Right atrium auricular region (tissue), 2 donors: ENCODE measurements at regions not wholly inside any gene's neighbourhood (a gene's known extent, or its start where the extent isn't known, plus 50 kb on each side); places are given as distances from the start of the nearest gene placed in this dataset.
"Not testable (repeated sequence)": the region's sequence is repeated elsewhere in the genome, so short reads cannot be mapped to it uniquely, and the experiment has no call there.

Experiments used
- DNase-seq: peaks from one replicate; pipeline ENCODE4 v3.0.0-alpha.2; 2019; ENCODE audit warnings: low spot score
- H3K27ac ChIP-seq, 2 donors: fragments of 200-600 bp; sonication (generic); 1 replicate in 1 of 2; 2 replicates in 1 of 2; pipeline ENCODE4 v1.5.1; 2016 to 2019
- H3K27me3 ChIP-seq, 2 donors: fragments of 200-600 bp; sonication (generic); one replicate each; pipeline versions ENCODE4 v1.5.1 to v1.6.0; 2017 to 2019
- H3K36me3 ChIP-seq: fragments of 200-600 bp; sonication (generic); one replicate; pipeline ENCODE4 v1.5.1; 2016
- H3K4me1 ChIP-seq, 2 donors: fragments of 200-600 bp; sonication (generic); one replicate each; pipeline versions ENCODE4 v1.5.1 to v1.6.0; 2017 to 2019
- H3K4me3 ChIP-seq, 2 donors: fragments of 200-600 bp; sonication (generic); 1 replicate in 1 of 2; 2 replicates in 1 of 2; pipeline ENCODE4 v1.5.1; 2017 to 2019; ENCODE audit warnings: mild to moderate bottlenecking in 1 of 2, moderate library complexity in 1 of 2
- H3K9me3 ChIP-seq, 2 donors: fragments of 200-600 bp; sonication (generic); one replicate each; pipeline ENCODE4 v1.5.1; 2019
- TF ChIP-seq, protein P1 (sequence below), 2 donors: fragments of 200-600 bp; sonication (generic); IDR thresholded peaks; one replicate each; pipeline ENCODE4 v1.5.1; 2019; ENCODE audit warnings: antibody characterized with exemption in 2 of 2

GRCh38 chr1:208724079-208724478, 479.9 kb upstream of the PLXNA2 start:
- Histone ChIP-seq H3K4me1 (no peaks in the 10 kb centered on the region), H3K36me3 (no peaks in the 10 kb centered on the region), H3K27ac (no peak overlapping the region), H3K27me3 (no peaks in the 10 kb centered on the region), H3K4me3 (no peak overlapping the region), H3K9me3 (peaks cover 11 to 29% of the 10 kb centered on the region in 2 donors)
- DNase-seq, result no peak
- TF ChIP-seq, protein P1, sequence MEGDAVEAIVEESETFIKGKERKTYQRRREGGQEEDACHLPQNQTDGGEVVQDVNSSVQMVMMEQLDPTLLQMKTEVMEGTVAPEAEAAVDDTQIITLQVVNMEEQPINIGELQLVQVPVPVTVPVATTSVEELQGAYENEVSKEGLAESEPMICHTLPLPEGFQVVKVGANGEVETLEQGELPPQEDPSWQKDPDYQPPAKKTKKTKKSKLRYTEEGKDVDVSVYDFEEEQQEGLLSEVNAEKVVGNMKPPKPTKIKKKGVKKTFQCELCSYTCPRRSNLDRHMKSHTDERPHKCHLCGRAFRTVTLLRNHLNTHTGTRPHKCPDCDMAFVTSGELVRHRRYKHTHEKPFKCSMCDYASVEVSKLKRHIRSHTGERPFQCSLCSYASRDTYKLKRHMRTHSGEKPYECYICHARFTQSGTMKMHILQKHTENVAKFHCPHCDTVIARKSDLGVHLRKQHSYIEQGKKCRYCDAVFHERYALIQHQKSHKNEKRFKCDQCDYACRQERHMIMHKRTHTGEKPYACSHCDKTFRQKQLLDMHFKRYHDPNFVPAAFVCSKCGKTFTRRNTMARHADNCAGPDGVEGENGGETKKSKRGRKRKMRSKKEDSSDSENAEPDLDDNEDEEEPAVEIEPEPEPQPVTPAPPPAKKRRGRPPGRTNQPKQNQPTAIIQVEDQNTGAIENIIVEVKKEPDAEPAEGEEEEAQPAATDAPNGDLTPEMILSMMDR (IDR thresholded peaks at IDR 0.05), result no peak

DNA sequence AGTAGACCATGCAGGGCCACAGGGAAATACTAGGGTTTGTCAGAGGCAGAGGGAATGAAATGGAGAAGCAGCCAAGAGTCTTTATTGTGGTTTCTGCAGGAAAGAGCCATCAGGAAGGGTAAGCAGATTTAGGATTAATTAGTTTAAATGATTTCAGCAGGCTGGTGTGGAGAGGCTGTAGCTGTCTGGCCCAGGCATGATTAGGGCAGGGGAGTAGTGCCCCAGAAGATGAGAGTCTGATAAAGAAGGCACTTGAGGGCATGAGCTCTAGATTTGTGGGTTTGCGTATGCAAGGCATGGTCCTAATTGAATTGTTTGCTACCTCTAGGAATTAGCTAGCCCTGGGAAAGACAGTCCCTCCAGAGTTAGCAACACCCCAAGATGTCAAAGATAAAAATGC, 484.6 kb upstream of the PLXNA2 start:
- TF ChIP-seq, protein P1 (IDR thresholded peaks at IDR 0.05), result no peak
- Histone ChIP-seq H3K4me1 (no peaks in the 10 kb centered on the region), H3K9me3 (peaks cover 0 to 2% of the 10 kb centered on the region in 2 donors), H3K36me3 (no peaks in the 10 kb centered on the region), H3K27ac (no peak overlapping the region), H3K27me3 (no peaks in the 10 kb centered on the region), H3K4me3 (no peak overlapping the region)
- no peak for DNase-seq

- no peaks in the 10 kb centered on the region for H3K9me3 ChIP-seq
- TF ChIP-seq, protein P1 (IDR thresholded peaks at IDR 0.05), result no peak
- H3K4me1 ChIP-seq, result no peaks in the 10 kb centered on the region
- H3K4me3 ChIP-seq, result peak overlapping the region in 1 of 2 donors; percentile 18
- no peak overlapping the region for H3K27ac ChIP-seq
- no peaks in the 10 kb centered on the region for H3K27me3 ChIP-seq
- H3K36me3 ChIP-seq, result no peaks in the 10 kb centered on the region
- DNase-seq, result no peak
Measured at GRCh38 chr1:208731981-208732821, 488.0 kb upstream of the PLXNA2 start.

GRCh38 chr1:208737161-208737560, 493.0 kb upstream of the PLXNA2 start:
- Histone ChIP-seq H3K36me3 (no peaks in the 10 kb centered on the region), H3K27me3 (no peaks in the 10 kb centered on the region), H3K27ac (no peak overlapping the region), H3K4me1 (no peaks in the 10 kb centered on the region), H3K4me3 (no peak overlapping the region), H3K9me3 (no peaks in the 10 kb centered on the region)
- no peak for DNase-seq
- TF ChIP-seq, protein P1 (IDR thresholded peaks at IDR 0.05), result no peak

GRCh38 chr1:208737922-208738321, 493.7 kb upstream of the PLXNA2 start:
- no peak for DNase-seq
- no peaks in the 10 kb centered on the region for H3K4me1 ChIP-seq
- H3K27ac ChIP-seq, result no peak overlapping the region
- no peaks in the 10 kb centered on the region for H3K27me3 ChIP-seq
- no peak overlapping the region for H3K4me3 ChIP-seq
- TF ChIP-seq, protein P1 (IDR thresholded peaks at IDR 0.05), result no peak
- H3K36me3 ChIP-seq, result no peaks in the 10 kb centered on the region
- H3K9me3 ChIP-seq, result no peaks in the 10 kb centered on the region

DNA sequence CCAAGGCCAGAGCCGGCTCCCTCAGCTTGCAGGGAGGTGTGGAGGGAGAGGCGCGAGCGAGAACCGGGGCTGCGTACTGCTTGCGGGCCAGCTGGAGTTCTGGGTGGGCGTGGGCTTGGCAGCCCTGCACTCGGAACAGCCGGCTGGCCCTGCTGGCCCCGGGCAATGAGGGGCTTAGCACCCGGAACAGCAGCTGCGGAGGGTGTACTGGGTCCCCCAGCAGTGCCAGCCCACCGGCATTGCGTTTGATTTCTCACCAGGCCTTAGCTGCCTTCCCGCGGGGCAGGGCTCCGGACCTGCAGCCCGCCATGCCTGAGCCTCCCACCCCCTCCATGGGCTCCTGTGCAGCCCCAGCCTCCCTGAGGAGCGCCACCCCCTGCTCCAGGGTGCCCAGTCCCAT, 495.5 kb upstream of the PLXNA2 start:
- H3K36me3 ChIP-seq, H3K9me3 ChIP-seq, H3K27me3 ChIP-seq, H3K4me3 ChIP-seq, DNase-seq, H3K4me1 ChIP-seq, H3K27ac ChIP-seq: not testable (repeated sequence)
